SH-SY5Y (cell line): ENCODE measurements at regions not wholly inside any gene's neighbourhood (a gene's known extent, or its start where the extent isn't known, plus 50 kb on each side); places are given as distances from the start of the nearest gene placed in this dataset.

Source experiments
- GATA2 ChIP-seq: IDR thresholded peaks from 2 replicates; pipeline ENCODE4 v1.6.1; 2011; ENCODE audit warnings: mild to moderate bottlenecking, low read depth, low read length
- GATA3 ChIP-seq: IDR thresholded peaks from 2 replicates; pipeline ENCODE4 v1.6.1; 2011; ENCODE audit warnings: low read depth, mild to moderate bottlenecking, low read length, moderate library complexity

- no peak for TF ChIP-seq GATA3
These were observed 721.8 kb downstream of the UTRN start for GRCh38 chr6:145006914-145007313.

GRCh38 chr6:145008715-145009114 lies 723.6 kb downstream of the UTRN start:
- no peak for TF ChIP-seq GATA3
- no peak for TF ChIP-seq GATA2

- TF ChIP-seq GATA2 (no peak), GATA3 (no peak)
These were observed 724.6 kb downstream of the UTRN start for GRCh38 chr6:145009711-145010110.

- TF ChIP-seq GATA3 (no peak), GATA2 (no peak)
These were observed 723.2 kb downstream of the EPM2A start for GRCh38 chr6:145012039-145012662.

GRCh38 chr6:145015739-145016558 lies 719.4 kb downstream of the EPM2A start:
- TF ChIP-seq GATA3, result no peak

- no peak for TF ChIP-seq GATA2
- no peak for TF ChIP-seq GATA3
These were observed 718.3 kb downstream of the EPM2A start for GRCh38 chr6:145017051-145017450.

- no peak for TF ChIP-seq GATA3
- no peak for TF ChIP-seq GATA2
These were observed 717.8 kb downstream of the EPM2A start for GRCh38 chr6:145017516-145017915.

GRCh38 chr6:145018027-145018426 lies 717.3 kb downstream of the EPM2A start:
- no peak for TF ChIP-seq GATA2
- TF ChIP-seq GATA3, result no peak

GRCh38 chr6:145020114-145020513 lies 715.2 kb downstream of the EPM2A start:
- TF ChIP-seq GATA2 (no peak), GATA3 (no peak)

- no peak for TF ChIP-seq GATA3
- no peak for TF ChIP-seq GATA2
These were observed 714.8 kb downstream of the EPM2A start for GRCh38 chr6:145020543-145020942.

- TF ChIP-seq GATA2 (no peak), GATA3 (no peak)
These were observed 713.0 kb downstream of the EPM2A start for GRCh38 chr6:145022199-145022796.

- TF ChIP-seq GATA3 (no peak), GATA2 (no peak)
These were observed 712.1 kb downstream of the EPM2A start for GRCh38 chr6:145023116-145023726.

GRCh38 chr6:145025488-145025887 lies 709.8 kb downstream of the EPM2A start:
- TF ChIP-seq GATA3, result no peak
- no peak for TF ChIP-seq GATA2

GRCh38 chr6:145026267-145026679 lies 709.0 kb downstream of the EPM2A start:
- no peak for TF ChIP-seq GATA3
- TF ChIP-seq GATA2, result no peak
